ENCODE measurements at regions not wholly inside any gene's neighbourhood (a gene's known extent, or its start where the extent isn't known, plus 50 kb on each side); places are given as distances from the start of the nearest gene placed in this dataset.

DNA sequence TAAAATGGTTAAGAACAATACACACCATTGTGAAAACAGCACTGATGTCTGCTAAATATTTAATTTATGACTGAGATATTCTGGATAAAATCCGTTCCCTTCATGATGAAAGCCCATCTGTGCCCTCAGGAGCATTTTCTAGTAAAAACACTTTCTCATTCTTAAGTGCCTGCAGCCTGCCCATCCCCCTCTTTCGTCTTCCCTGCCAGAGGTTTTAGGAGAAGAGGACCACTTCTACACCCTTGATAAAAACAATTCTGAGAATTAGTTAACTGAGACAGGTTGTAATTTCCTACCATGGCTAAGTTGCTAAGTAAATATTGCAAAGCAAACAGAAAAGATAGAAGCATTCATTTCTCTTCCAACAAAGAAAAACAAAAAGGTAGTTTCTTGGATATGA lies 272.6 kb downstream of the ATPSCKMT start:
- TF ChIP-seq CTCF (IDR thresholded peaks at IDR 0.05; ENCODE audit: low read depth, low read length) (no peak), POLR2A (IDR thresholded peaks at IDR 0.05; ENCODE audit: extremely low read depth, insufficient read length) (no peak), MYC (IDR thresholded peaks at IDR 0.05; ENCODE audit: low read depth, low read length) (no peak)
- TF ChIP-seq, protein P1, sequence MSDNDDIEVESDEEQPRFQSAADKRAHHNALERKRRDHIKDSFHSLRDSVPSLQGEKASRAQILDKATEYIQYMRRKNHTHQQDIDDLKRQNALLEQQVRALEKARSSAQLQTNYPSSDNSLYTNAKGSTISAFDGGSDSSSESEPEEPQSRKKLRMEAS (IDR thresholded peaks at IDR 0.05; ENCODE audit: low read depth, low read length): no peak

All from NB4 (cell line).